Adrenal gland (tissue), 9 donors: ENCODE measurements at regions not wholly inside any gene's neighbourhood (a gene's known extent, or its start where the extent isn't known, plus 50 kb on each side); places are given as distances from the start of the nearest gene placed in this dataset.
A peak's percentile ranks its signal among the peaks of the same experiment; 100 is the strongest.

Source experiments
- DNase-seq, 7 donors: peaks; one replicate each; pipeline ENCODE4 v3.0.0-alpha.2; 2019 to 2020
- H3K27ac ChIP-seq, 5 donors: fragments of 200-600 bp; sonication (generic) in 4 of 5; 1 replicate in 3 of 5; 2 replicates in 2 of 5; pipeline versions ENCODE4 v1.5.1 to v1.8.0; 2016 to 2020; ENCODE audit warnings: mild to moderate bottlenecking in 1 of 5
- H3K27me3 ChIP-seq: fragments of 200-600 bp; 2 replicates; pipeline ENCODE4 v1.8.0; 2021
- H3K36me3 ChIP-seq, 2 donors: fragments of 200-600 bp; replicated peaks in 1 of 2; 1 replicate in 1 of 2; 2 replicates in 1 of 2; pipeline versions ENCODE4 v1.5.1 to v1.8.0; 2018 to 2022
- H3K4me1 ChIP-seq, 2 donors: fragments of 200-600 bp; replicated peaks in 1 of 2; 1 replicate in 1 of 2; 2 replicates in 1 of 2; pipeline versions ENCODE4 v1.5.1 to v1.8.0; 2018 to 2021
- H3K4me3 ChIP-seq, 4 donors: fragments of 200-600 bp; sonication (generic) in 3 of 4; one replicate each; pipeline ENCODE4 v1.5.1; 2016 to 2018
- H3K9me3 ChIP-seq, 3 donors: fragments of 200-600 bp; sonication (generic) in 1 of 3; replicated peaks in 1 of 3; 1 replicate in 2 of 3; 2 replicates in 1 of 3; pipeline versions ENCODE4 v1.5.1 to v1.8.0; 2016 to 2021
- POLR2A ChIP-seq, 2 donors: fragments of 450-650 bp; IDR thresholded peaks; one replicate each; pipeline ENCODE4 v1.6.1; 2017; ENCODE audit warnings: antibody characterized with exemption in 2 of 2, mild to moderate bottlenecking in 2 of 2, moderate library complexity in 1 of 2
- WGBS, 4 donors: extraction: QIAGEN DNeasy Blood & Tissue Kit in 2 of 4; methylation state at CpG; one replicate each; pipeline versions ENCODE4 v1.1.5 to v1.1.7; 2013 to 2017; 5-methylcytosine and 5-hydroxymethylcytosine counted together
- intact Hi-C, 2 donors: fragments of 100-400 bp; cut with DNase I; formaldehyde crosslinking; loops; one replicate each; pipeline versions ENCODE4 v1.14.1 to v1.15.0; 2022 to 2023
- TF ChIP-seq, protein P1 (sequence below), 6 experiments: fragments of 450-650 bp in 4 of 6; fragments of 200-600 bp in 2 of 6; sonication (generic) in 1 of 6; IDR thresholded peaks; 1 replicate in 5 of 6; 2 replicates in 1 of 6; pipeline versions ENCODE4 v1.5.1 to v1.8.0; 2016 to 2021; ENCODE audit warnings: antibody characterized with exemption in 6 of 6, mild to moderate bottlenecking in 2 of 6, moderate library complexity in 1 of 6
- donor health status: healthy with polysubstance abuse.
- donor health status: Bipolar disorder and iron deficiency.
- donor health status: DM: yes; HTN: yes; CAD: no.
- donor health status: DM: no; HTN: no; CAD: no.
- donor health status: DM: no; HTN: no; CAD: no.

DNA sequence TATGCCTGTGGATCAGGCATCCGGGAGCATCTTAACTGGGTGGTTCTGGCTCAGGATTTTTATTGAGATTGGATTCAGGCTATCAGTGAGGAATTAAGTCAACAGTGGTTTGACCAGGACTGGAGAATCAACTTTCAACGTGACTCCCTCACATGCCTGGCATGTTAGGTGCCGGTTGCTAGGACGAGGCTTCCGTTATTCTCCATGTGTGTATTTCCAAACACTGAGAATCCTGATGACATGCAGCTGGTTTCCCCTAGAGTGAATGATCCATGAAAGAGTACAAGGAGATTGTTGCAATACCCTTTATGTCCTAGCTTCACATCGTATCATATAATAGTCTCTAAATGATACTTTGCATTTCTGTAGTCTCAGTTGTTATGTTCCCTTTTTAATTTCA is 529.2 kb downstream of the ANXA1 start:
- TF ChIP-seq POLR2A (IDR thresholded peaks at IDR 0.05) = no peak
- TF ChIP-seq, protein P1, sequence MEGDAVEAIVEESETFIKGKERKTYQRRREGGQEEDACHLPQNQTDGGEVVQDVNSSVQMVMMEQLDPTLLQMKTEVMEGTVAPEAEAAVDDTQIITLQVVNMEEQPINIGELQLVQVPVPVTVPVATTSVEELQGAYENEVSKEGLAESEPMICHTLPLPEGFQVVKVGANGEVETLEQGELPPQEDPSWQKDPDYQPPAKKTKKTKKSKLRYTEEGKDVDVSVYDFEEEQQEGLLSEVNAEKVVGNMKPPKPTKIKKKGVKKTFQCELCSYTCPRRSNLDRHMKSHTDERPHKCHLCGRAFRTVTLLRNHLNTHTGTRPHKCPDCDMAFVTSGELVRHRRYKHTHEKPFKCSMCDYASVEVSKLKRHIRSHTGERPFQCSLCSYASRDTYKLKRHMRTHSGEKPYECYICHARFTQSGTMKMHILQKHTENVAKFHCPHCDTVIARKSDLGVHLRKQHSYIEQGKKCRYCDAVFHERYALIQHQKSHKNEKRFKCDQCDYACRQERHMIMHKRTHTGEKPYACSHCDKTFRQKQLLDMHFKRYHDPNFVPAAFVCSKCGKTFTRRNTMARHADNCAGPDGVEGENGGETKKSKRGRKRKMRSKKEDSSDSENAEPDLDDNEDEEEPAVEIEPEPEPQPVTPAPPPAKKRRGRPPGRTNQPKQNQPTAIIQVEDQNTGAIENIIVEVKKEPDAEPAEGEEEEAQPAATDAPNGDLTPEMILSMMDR (IDR thresholded peaks at IDR 0.05) = no peak
- intact Hi-C loops = no loop called here

DNA sequence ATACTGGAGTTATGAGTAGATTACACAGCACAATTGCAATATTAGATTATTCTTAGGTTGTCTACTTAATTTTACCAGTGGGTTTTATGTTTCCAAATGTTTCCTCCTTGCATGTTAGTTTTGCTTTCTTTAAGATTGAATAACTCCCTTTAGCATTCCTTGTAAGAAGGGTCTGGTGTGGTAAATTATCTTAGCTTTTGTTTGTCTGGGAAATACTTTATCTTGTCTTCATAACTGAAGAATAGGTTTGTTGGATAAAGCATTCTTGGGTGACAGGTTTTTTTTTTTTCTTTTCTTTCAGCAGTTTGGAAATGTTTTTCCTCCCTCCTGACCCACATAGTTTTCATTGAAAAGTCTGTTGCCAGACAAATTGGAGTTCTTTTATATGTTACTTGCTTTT is 531.1 kb downstream of the ANXA1 start:
- Histone ChIP-seq H3K9me3 (no peaks in the 10 kb centered on the region), H3K36me3 (no peaks in the 10 kb centered on the region), H3K27me3 (no peaks in the 10 kb centered on the region), H3K4me1 (no peaks in the 10 kb centered on the region), H3K4me3 (no peak overlapping the region), H3K27ac (no peak overlapping the region)
- intact Hi-C loops = no loop called here
- no peak for DNase-seq
- no peak for TF ChIP-seq POLR2A (IDR thresholded peaks at IDR 0.05)
- TF ChIP-seq, protein P1 (IDR thresholded peaks at IDR 0.05) = no peak

More for the DNA sequence above, 529.2 kb downstream of the ANXA1 start:
- Histone ChIP-seq H3K4me3 (no peak overlapping the region), H3K4me1 (no peaks in the 10 kb centered on the region), H3K27me3 (no peaks in the 10 kb centered on the region), H3K27ac (no peak overlapping the region), H3K9me3 (no peaks in the 10 kb centered on the region), H3K36me3 (no peaks in the 10 kb centered on the region)
- no peak for DNase-seq
- 57 to 76% (median 71%) methylated on average over 6 of the region's 6 CpGs for whole genome bisulfite sequencing, 4 donors

GRCh38 chr9:73683862-73684591 is 532.4 kb downstream of the ANXA1 start:
- H3K27ac ChIP-seq = no peak overlapping the region
- intact Hi-C loops = no loop called here
- H3K27me3 ChIP-seq = no peaks in the 10 kb centered on the region
- TF ChIP-seq, protein P1 (IDR thresholded peaks at IDR 0.05) = peak in 5 of 6 experiments; percentile 6 to 37 (median 32)
- no peak for TF ChIP-seq POLR2A (IDR thresholded peaks at IDR 0.05)
- H3K36me3 ChIP-seq = no peaks in the 10 kb centered on the region
- no peaks in the 10 kb centered on the region for H3K9me3 ChIP-seq
- no peaks in the 10 kb centered on the region for H3K4me1 ChIP-seq
- no peak overlapping the region for H3K4me3 ChIP-seq
- no peak for DNase-seq

DNA sequence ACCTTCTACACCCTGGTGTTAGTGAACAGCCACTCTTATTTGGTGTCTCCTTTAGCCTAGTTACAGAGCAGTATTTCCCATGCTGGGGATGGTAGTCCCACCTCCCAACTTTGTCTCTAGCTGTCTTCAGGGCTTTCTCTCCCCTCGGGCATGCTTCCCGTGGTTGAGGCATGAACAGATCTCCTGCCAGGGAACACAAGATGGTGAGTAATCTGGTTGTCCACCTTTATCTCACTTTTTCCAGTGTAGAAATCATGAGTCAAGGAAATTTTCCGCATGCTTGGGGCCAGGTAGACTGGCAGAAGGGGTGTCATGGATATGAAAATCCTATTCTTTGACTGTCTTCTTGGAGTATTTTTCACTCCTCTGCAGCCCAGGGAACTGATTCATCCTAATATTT is 532.9 kb downstream of the ANXA1 start:
- TF ChIP-seq POLR2A (IDR thresholded peaks at IDR 0.05) = no peak
- TF ChIP-seq, protein P1 (IDR thresholded peaks at IDR 0.05) = no peak
- 71 to 93% (median 77%) methylated on average over 3 of the region's 3 CpGs for WGBS, 4 donors
- no peak for DNase-seq
- no peak overlapping the region for H3K27ac ChIP-seq
- H3K27me3 ChIP-seq = no peaks in the 10 kb centered on the region
- H3K36me3 ChIP-seq = no peaks in the 10 kb centered on the region
- no peaks in the 10 kb centered on the region for H3K9me3 ChIP-seq
- intact Hi-C loops = no loop called here
- H3K4me1 ChIP-seq = no peaks in the 10 kb centered on the region
- H3K4me3 ChIP-seq = no peak overlapping the region
